MM.1S (cell line): ENCODE measurements at regions not wholly inside any gene's neighbourhood (a gene's known extent, or its start where the extent isn't known, plus 50 kb on each side); places are given as distances from the start of the nearest gene placed in this dataset.

Experiments used
- DNase-seq: peaks from one replicate; pipeline ENCODE4 v3.0.0-alpha.2; 2015
- H2AFZ ChIP-seq: fragments of 300-600 bp; sonication (generic); 2 replicates; pipeline ENCODE4 v1.6.0; 2016; ENCODE audit warnings: antibody characterized with exemption, low read length
- H3F3A ChIP-seq: fragments of 300-600 bp; sonication (generic); 2 replicates; pipeline ENCODE4 v1.6.1; 2016; ENCODE audit warnings: mild to moderate bottlenecking, antibody characterized with exemption, low read length, moderate library complexity, mixed read lengths; ENCODE audit not compliant: insufficient read depth
- H3K27ac ChIP-seq: fragments of 300-600 bp; sonication (generic); 2 replicates; pipeline ENCODE4 v1.5.1; 2016; ENCODE audit warnings: mild to moderate bottlenecking, low read length
- H3K27me3 ChIP-seq: fragments of 300-600 bp; sonication (generic); replicated peaks from 2 replicates; pipeline ENCODE4 v1.6.0; 2016; ENCODE audit warnings: low read length; ENCODE audit not compliant: insufficient read depth
- H3K36me3 ChIP-seq: fragments of 300-600 bp; sonication (generic); replicated peaks from 2 replicates; pipeline ENCODE4 v1.6.1; 2016; ENCODE audit warnings: mild to moderate bottlenecking, low read length, mixed read lengths; ENCODE audit not compliant: insufficient read depth
- H3K4me1 ChIP-seq: fragments of 300-600 bp; sonication (generic); 2 replicates; pipeline ENCODE4 v1.6.1; 2016; ENCODE audit warnings: low read length, mixed read lengths
- H3K4me2 ChIP-seq: fragments of 300-600 bp; sonication (generic); 2 replicates; pipeline ENCODE4 v1.6.0; 2016; ENCODE audit warnings: low read depth, low read length
- H3K4me3 ChIP-seq: fragments of 300-600 bp; sonication (generic); 2 replicates; pipeline ENCODE4 v1.5.1; 2016; ENCODE audit warnings: low read length, mixed read lengths
- H3K79me2 ChIP-seq: fragments of 300-600 bp; sonication (generic); 2 replicates; pipeline ENCODE4 v1.6.1; 2016; ENCODE audit warnings: mixed run types, low read length, mixed read lengths
- H3K9ac ChIP-seq: fragments of 300-600 bp; sonication (generic); 2 replicates; pipeline ENCODE4 v1.6.1; 2016; ENCODE audit warnings: low read length, mixed read lengths
- H3K9me2 ChIP-seq: fragments of 300-600 bp; sonication (generic); replicated peaks from 2 replicates; pipeline ENCODE4 v1.6.1; 2016; ENCODE audit warnings: mild to moderate bottlenecking, low read length, mixed read lengths; ENCODE audit not compliant: insufficient read depth
- H3K9me3 ChIP-seq: fragments of 300-600 bp; sonication (generic); replicated peaks from 2 replicates; pipeline ENCODE4 v1.6.1; 2016; ENCODE audit warnings: mild to moderate bottlenecking, low read length, mixed read lengths; ENCODE audit not compliant: insufficient read depth
- H4K20me1 ChIP-seq: fragments of 300-600 bp; sonication (generic); 2 replicates; pipeline ENCODE4 v1.6.1; 2016; ENCODE audit warnings: mild to moderate bottlenecking, low read length, moderate library complexity, mixed read lengths; ENCODE audit not compliant: insufficient read depth
- CTCF ChIP-seq: fragments of 300-600 bp; sonication (generic); IDR thresholded peaks from 2 replicates; pipeline ENCODE4 v1.5.1; 2016; ENCODE audit warnings: antibody characterized with exemption, low read length, mixed read lengths
- EZH2 ChIP-seq: fragments of 300-600 bp; sonication (generic); optimal IDR thresholded peaks from 2 replicates; pipeline ENCODE3; 2017; ENCODE audit warnings: low read depth, mild to moderate bottlenecking, antibody characterized with exemption, low read length, mixed read lengths
- EZH2phosphoT487 ChIP-seq: fragments of 300-600 bp; sonication (generic); IDR thresholded peaks from 2 replicates; pipeline ENCODE4 v1.6.1; 2018; ENCODE audit warnings: antibody characterized with exemption, low read length

GRCh38 chr3:34264337-34265041, 466.1 kb downstream of the PDCD6IP start:
- no peaks in the 10 kb centered on the region for H3K9me2 ChIP-seq
- no peaks in the 10 kb centered on the region for H3K36me3 ChIP-seq
- no peak overlapping the region for H3K27ac ChIP-seq
- no peaks in the 10 kb centered on the region for H3K27me3 ChIP-seq
- H2AFZ ChIP-seq = no peak overlapping the region
- peaks cover 34% of the 10 kb centered on the region for H3K4me1 ChIP-seq
- no peak for DNase-seq
- H3F3A ChIP-seq = no peaks in the 10 kb centered on the region
- no peak overlapping the region for H3K4me2 ChIP-seq
- H4K20me1 ChIP-seq = no peaks in the 10 kb centered on the region
- TF ChIP-seq CTCF = no peak
- TF ChIP-seq EZH2 = no peak
- no peak for TF ChIP-seq EZH2phosphoT487
- H3K9ac ChIP-seq = no peak overlapping the region
- no peaks in the 10 kb centered on the region for H3K79me2 ChIP-seq
- no peaks in the 10 kb centered on the region for H3K9me3 ChIP-seq
- no peak overlapping the region for H3K4me3 ChIP-seq

DNA sequence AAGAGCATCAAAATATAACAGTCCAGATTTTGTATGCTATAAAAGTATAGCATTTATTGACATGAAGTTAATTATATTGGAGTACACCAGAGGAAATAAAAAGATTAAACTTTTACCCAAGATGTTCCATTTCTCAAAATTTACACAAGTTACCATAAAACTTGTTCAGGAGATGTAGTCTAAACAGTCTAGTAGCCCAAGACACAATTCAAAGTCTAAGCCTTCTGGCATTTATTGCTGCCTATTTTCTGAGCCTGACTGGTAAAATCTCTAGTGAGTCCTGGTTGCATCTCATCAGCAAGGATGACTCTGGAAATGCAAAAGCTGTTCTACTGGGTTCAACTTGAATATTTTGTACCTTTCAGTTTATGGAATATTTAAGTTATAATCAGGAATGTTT, 468.7 kb downstream of the PDCD6IP start:
- peaks cover 20% of the 10 kb centered on the region for H3K4me1 ChIP-seq
- no peak overlapping the region for H2AFZ ChIP-seq
- no peak for DNase-seq
- H3K9me3 ChIP-seq = no peaks in the 10 kb centered on the region
- H3K9ac ChIP-seq = no peak overlapping the region
- H4K20me1 ChIP-seq = no peaks in the 10 kb centered on the region
- no peak for TF ChIP-seq EZH2phosphoT487
- TF ChIP-seq EZH2 = no peak
- no peak for TF ChIP-seq CTCF
- no peaks in the 10 kb centered on the region for H3K36me3 ChIP-seq
- no peak overlapping the region for H3K4me3 ChIP-seq
- H3K79me2 ChIP-seq = no peaks in the 10 kb centered on the region
- no peaks in the 10 kb centered on the region for H3F3A ChIP-seq
- H3K9me2 ChIP-seq = no peaks in the 10 kb centered on the region
- no peak overlapping the region for H3K27ac ChIP-seq
- H3K27me3 ChIP-seq = no peaks in the 10 kb centered on the region
- H3K4me2 ChIP-seq = no peak overlapping the region

DNA sequence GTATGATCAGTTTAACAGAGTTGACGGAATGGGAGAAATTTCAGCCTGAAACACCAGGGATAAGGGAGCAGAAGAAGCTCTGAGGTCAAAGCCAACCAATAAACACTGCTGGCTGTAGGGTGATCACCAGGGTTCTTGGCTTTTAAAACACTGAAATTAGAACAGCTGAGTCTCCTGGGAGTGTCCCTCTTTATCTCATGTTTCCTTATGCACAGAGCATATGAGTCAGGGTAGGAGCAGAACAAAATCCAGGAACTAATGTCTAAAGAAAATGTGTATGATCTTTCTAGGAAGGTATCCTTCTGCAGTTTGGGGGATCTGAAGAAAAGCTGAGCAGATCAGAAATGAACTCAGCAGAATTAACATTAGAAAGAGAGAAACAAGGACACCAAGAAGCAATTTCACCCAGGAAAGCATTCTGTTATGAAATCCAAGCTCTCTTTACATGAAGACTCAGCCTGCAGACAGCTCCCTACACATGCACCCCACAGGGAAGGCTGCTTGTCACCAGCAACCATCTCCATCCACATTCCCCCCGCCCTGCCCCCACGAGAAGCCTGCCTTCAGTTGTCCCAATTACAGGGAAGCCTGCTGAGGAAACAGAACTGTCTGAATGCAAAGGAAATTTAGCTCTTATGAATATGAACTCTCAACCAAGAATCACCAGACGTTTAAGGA, 469.7 kb downstream of the PDCD6IP start:
- no peak for DNase-seq
- H3K4me3 ChIP-seq = no peak overlapping the region
- H2AFZ ChIP-seq = no peak overlapping the region
- no peaks in the 10 kb centered on the region for H3K79me2 ChIP-seq
- H3K4me1 ChIP-seq = peaks cover 10% of the 10 kb centered on the region
- no peaks in the 10 kb centered on the region for H3K36me3 ChIP-seq
- no peaks in the 10 kb centered on the region for H3K27me3 ChIP-seq
- H3K4me2 ChIP-seq = no peak overlapping the region
- no peaks in the 10 kb centered on the region for H3K9me2 ChIP-seq
- no peak overlapping the region for H3K27ac ChIP-seq
- no peaks in the 10 kb centered on the region for H4K20me1 ChIP-seq
- H3F3A ChIP-seq = no peaks in the 10 kb centered on the region
- TF ChIP-seq EZH2phosphoT487 (no peak), EZH2 (no peak), CTCF (no peak)
- no peaks in the 10 kb centered on the region for H3K9me3 ChIP-seq
- H3K9ac ChIP-seq = no peak overlapping the region
